AG04450 (cell line): ENCODE measurements at regions not wholly inside any gene's neighbourhood (a gene's known extent, or its start where the extent isn't known, plus 50 kb on each side); places are given as distances from the start of the nearest gene placed in this dataset.

Experiments used
- CTCF ChIA-PET: fragments of 300-600, 350-600 bp; formaldehyde crosslinking; extraction: SDS; loops from one replicate; lab custom pipeline; 2022; ENCODE audit warnings: antibody characterized with exemption, inconsistent platforms; lab: Charles Lee
- POLR2A ChIA-PET: fragments of 350-600 bp; formaldehyde crosslinking; extraction: SDS; loops from one replicate; lab custom pipeline; 2021; ENCODE audit warnings: antibody characterized with exemption, inconsistent platforms; lab: Yijun Ruan, JAX
- DNase-seq: peaks from one replicate; pipeline ENCODE4 v3.0.0-alpha.2; 2011; ENCODE audit warnings: low read depth, low spot score
- H3K27ac ChIP-seq: one replicate; pipeline ENCODE4 v1.5.1; 2012; ENCODE audit warnings: low read depth, low read length, control low read depth
- H3K27me3 ChIP-seq: one replicate; pipeline ENCODE4 v1.6.0; 2012; ENCODE audit warnings: low read length; ENCODE audit not compliant: control insufficient read depth, insufficient read depth
- H3K4me3 ChIP-seq: 2 replicates; pipeline ENCODE4 v1.5.1; 2011; ENCODE audit warnings: mild to moderate bottlenecking, low read depth, low read length, control low read depth
- H3K9me3 ChIP-seq: 2 replicates; pipeline ENCODE4 v1.5.1; 2012; ENCODE audit warnings: low read length; ENCODE audit not compliant: control insufficient read depth, insufficient read depth
- CTCF ChIP-seq: IDR thresholded peaks from 2 replicates; pipeline ENCODE4 v1.5.1; 2011; ENCODE audit warnings: low read depth, low read length, control low read depth, inconsistent platforms

DNA sequence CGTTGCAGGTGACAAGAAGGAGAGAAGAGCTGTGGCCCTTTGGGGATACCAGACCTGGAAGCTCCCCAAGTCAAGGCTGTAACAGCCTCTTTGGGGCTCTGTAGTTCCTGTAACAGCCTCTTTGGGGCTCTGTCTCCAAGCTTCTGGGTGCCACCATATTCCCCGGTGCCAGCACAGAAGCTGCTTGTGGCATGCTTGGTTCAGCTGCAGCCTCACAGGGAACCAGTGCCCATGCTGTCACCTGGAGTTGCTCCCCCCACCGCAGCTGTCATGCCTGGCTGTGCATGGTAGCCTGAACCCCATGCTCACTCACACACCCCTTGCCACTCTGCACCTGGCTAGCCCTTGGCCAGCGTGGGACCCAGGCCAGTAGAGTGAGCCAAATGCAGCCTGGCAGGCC is 109.1 kb downstream of the ELAPOR2 start:
- Histone ChIP-seq H3K9me3 (no peaks in the 10 kb centered on the region), H3K27ac (no peak overlapping the region), H3K27me3 (no peaks in the 10 kb centered on the region), H3K4me3 (no peak overlapping the region)
- no peak for DNase-seq
- CTCF ChIA-PET: interaction anchor here (1.3 to 1.6 kb wide), 2 partner anchors 19 to 109 kb away, joined by 3 read pairs; partner anchors contain the start of gene ELAPOR2
- no peak for TF ChIP-seq CTCF
- POLR2A ChIA-PET: no interaction called here

- Histone ChIP-seq H3K9me3 (no peaks in the 10 kb centered on the region), H3K27ac (no peak overlapping the region), H3K4me3 (no peak overlapping the region), H3K27me3 (no peaks in the 10 kb centered on the region)
- CTCF ChIA-PET: interaction anchor here (1.3 to 1.6 kb wide), 2 partner anchors 20 to 110 kb away, joined by 3 read pairs; partner anchors contain the start of gene ELAPOR2
- TF ChIP-seq CTCF: no peak
- POLR2A ChIA-PET: no interaction called here
- no peak for DNase-seq
Observed at GRCh38 chr7:86949779-86950260, 109.6 kb downstream of the ELAPOR2 start.

GRCh38 chr7:86949052-86949778 is 110.2 kb downstream of the ELAPOR2 start:
- Histone ChIP-seq H3K9me3 (no peaks in the 10 kb centered on the region), H3K27ac (no peak overlapping the region), H3K4me3 (no peak overlapping the region), H3K27me3 (no peaks in the 10 kb centered on the region)
- DNase-seq: no peak
- CTCF ChIA-PET: interaction anchor here (1.2 to 2.0 kb wide), 4 partner anchors 15 to 287 kb away, joined by 3 to 7 read pairs (median 4); partner anchors contain the start of gene ELAPOR2
- TF ChIP-seq CTCF: no peak
- POLR2A ChIA-PET: no interaction called here

- Histone ChIP-seq H3K4me3 (no peak overlapping the region), H3K9me3 (no peaks in the 10 kb centered on the region), H3K27me3 (no peaks in the 10 kb centered on the region), H3K27ac (no peak overlapping the region)
- CTCF ChIA-PET: interaction anchor here (1.2 to 2.0 kb wide), 3 partner anchors 16 to 289 kb away, joined by 3 to 7 read pairs (median 5); no protein-coding TSS in a partner anchor
- no peak for DNase-seq
- TF ChIP-seq CTCF: no peak
- POLR2A ChIA-PET: no interaction called here
Observed at GRCh38 chr7:86947929-86948328, 111.5 kb downstream of the ELAPOR2 start.

GRCh38 chr7:86943447-86943846 is 116.0 kb downstream of the ELAPOR2 start:
- no peak for TF ChIP-seq CTCF
- Histone ChIP-seq H3K9me3 (no peaks in the 10 kb centered on the region), H3K27ac (no peak overlapping the region), H3K27me3 (no peaks in the 10 kb centered on the region), H3K4me3 (no peak overlapping the region)
- ChIA-PET CTCF (interaction anchor here (1.3 to 6.4 kb wide), 2 partner anchors 204 to 208 kb away, joined by 4 to 54 read pairs; no protein-coding TSS in a partner anchor), POLR2A (no interaction called here)
- DNase-seq: no peak
